Stomach smooth muscle (tissue), 2 donors: ENCODE measurements at regions not wholly inside any gene's neighbourhood (a gene's known extent, or its start where the extent isn't known, plus 50 kb on each side); places are given as distances from the start of the nearest gene placed in this dataset.
"Not testable (repeated sequence)": the region's sequence is repeated elsewhere in the genome, so short reads cannot be mapped to it uniquely, and the experiment has no call there.

Experiments used
- H3K27ac ChIP-seq: one replicate; pipeline ENCODE4 v1.7.0; 2013; ENCODE audit warnings: mild to moderate bottlenecking, low read length, inconsistent platforms
- H3K27me3 ChIP-seq, 2 donors: one replicate each; pipeline ENCODE4 v1.7.0; 2013; ENCODE audit warnings: low read length in 2 of 2; ENCODE audit not compliant: insufficient read depth in 2 of 2, control insufficient read depth in 1 of 2
- H3K36me3 ChIP-seq, 2 donors: one replicate each; pipeline ENCODE4 v1.7.0; 2013; ENCODE audit warnings: low read length in 2 of 2; ENCODE audit not compliant: control insufficient read depth in 2 of 2, insufficient read depth in 2 of 2
- H3K4me1 ChIP-seq: one replicate; pipeline ENCODE4 v1.7.0; 2013; ENCODE audit warnings: low read length; ENCODE audit not compliant: control insufficient read depth, insufficient read depth
- H3K4me3 ChIP-seq, 2 donors: one replicate each; pipeline ENCODE4 v1.7.0; 2013; ENCODE audit warnings: low read length in 2 of 2
- H3K9ac ChIP-seq, 2 donors: one replicate each; pipeline ENCODE4 v1.7.0; 2013; ENCODE audit warnings: low read length in 2 of 2, mild to moderate bottlenecking in 1 of 2
- H3K9me3 ChIP-seq, 2 donors: one replicate each; pipeline ENCODE4 v1.7.0; 2013; ENCODE audit warnings: low read length in 2 of 2; ENCODE audit not compliant: control insufficient read depth in 2 of 2
- donor health status: healthy.
- donor health status: Pancreatic carcinoma.

DNA sequence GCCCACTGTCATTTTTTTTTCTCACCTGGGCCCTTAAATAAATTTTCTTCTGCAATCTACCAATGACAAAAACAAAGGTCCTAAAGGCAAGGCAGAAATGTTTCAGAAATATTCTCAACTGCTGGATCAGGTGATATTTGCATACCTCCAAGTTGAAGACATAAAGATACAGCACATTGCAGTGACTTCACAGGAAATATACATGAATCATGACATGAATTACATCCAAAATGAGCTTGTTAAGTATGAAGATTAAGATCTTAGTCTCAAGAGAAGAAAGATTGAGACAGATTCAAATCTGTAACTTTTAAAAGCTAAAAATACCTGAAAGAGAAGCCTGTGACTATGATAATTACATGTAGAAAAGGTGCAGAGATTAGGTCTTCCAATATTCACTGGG, 207.8 kb downstream of the SIPA1L2 start:
- H3K27me3 ChIP-seq, result no peaks in the 10 kb centered on the region
- peaks cover 30 to 38% of the 10 kb centered on the region in 2 donors for H3K36me3 ChIP-seq
- H3K9me3 ChIP-seq, result no peaks in the 10 kb centered on the region
- H3K27ac ChIP-seq, result no peak overlapping the region
- H3K4me3 ChIP-seq, result no peak overlapping the region
- H3K9ac ChIP-seq, result no peak overlapping the region
- no peaks in the 10 kb centered on the region for H3K4me1 ChIP-seq

DNA sequence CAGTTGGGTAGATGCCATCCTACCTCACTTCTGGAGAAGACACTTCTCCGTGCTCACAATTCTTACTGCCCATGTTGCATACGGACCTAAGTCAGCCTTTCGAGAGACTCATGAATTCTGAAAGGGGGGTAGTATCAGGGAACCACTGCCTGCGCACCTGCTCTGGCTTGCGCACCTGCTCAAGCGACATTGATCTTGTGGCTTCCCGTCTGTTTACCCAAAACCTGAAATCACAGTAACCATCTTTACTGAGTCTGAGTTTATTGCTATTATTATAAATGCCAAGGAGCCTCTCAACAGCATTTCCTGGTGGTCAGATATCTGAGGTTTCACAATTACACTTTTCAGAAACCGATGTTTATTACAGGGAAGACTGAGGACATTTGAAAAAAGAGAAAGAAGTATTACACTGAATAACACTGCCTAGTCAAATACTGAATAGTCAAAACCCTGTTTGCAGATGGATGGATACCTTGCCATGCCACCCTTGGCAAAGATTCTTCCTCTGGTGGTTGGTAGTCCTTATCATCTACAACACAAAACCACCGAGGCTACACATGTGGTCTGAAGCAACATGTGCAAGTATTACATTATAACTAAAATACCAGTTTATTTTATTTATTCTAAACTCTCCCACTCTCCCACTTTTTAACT, 208.7 kb downstream of the SIPA1L2 start:
- peaks cover 30 to 41% of the 10 kb centered on the region in 2 donors for H3K36me3 ChIP-seq
- H3K27me3 ChIP-seq, result no peaks in the 10 kb centered on the region
- no peaks in the 10 kb centered on the region for H3K9me3 ChIP-seq
- H3K9ac ChIP-seq, result no peak overlapping the region
- H3K4me1 ChIP-seq, result no peaks in the 10 kb centered on the region
- no peak overlapping the region for H3K4me3 ChIP-seq
- H3K27ac ChIP-seq, result no peak overlapping the region

DNA sequence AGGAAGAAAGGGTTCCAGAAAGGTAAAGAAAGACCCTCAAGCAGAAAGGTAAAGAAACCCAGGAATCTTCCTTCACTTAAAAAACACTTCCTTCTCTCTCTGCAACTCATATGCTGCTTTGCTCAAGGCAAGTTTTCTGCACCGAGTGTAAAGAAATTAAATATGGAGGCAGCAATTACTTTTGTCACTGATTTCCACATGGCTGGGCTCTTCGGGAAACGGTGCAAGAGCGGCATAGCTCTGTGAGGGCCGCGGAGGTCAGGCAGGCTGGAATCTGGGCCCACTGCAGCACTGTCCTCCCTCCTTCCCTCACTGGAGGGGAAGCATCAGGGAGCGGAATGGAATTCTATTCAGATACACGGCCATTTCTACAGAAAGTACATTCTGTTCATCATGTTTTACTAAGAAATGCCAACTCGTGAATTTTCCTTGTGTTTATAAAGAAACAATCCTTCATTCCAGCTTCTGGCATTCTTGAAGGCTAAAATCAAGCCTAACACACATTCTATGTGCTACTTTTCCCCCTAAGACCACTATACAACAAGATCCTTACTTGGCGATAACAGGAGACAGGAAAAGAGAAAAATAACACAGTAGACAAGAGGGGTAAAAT, 212.2 kb downstream of the SIPA1L2 start:
- Histone ChIP-seq H3K27ac (no peak overlapping the region), H3K4me3 (no peak overlapping the region), H3K36me3 (peaks cover 49 to 54% of the 10 kb centered on the region in 2 donors)

DNA sequence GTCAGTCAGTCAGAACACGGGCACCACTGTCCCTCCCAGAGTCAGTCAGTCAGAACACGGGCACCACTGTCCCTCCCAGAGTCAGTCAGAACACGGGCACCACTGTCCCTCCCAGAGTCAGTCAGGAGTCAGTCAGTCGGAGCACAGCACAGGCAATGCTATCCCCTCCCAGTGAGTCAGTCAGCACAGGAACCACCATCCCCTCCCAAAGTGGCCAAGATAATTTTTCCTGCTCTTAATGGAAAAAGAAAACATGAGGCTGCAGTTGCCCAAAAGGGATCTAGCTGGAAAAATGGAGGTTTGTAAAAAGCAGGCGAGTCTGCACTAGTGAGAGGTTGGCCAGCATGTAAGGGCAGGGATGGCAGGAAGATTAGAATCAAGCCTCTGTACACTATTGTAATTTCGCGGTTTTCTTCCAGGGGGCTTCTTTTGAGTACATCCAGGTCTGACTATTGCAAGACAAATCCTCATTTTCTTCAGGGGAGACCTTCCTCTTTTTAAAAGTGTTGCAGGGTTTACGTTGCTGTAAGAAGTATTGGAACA, 213.8 kb downstream of the SIPA1L2 start:
- no peak overlapping the region for H3K9ac ChIP-seq
- no peaks in the 10 kb centered on the region for H3K9me3 ChIP-seq
- H3K27me3 ChIP-seq, result no peaks in the 10 kb centered on the region
- no peaks in the 10 kb centered on the region for H3K4me1 ChIP-seq
- H3K36me3 ChIP-seq, result peaks cover 41 to 48% of the 10 kb centered on the region in 2 donors
- no peak overlapping the region for H3K4me3 ChIP-seq
- no peak overlapping the region for H3K27ac ChIP-seq

More for the DNA sequence above, 212.2 kb downstream of the SIPA1L2 start:
- H3K4me1 ChIP-seq, result no peaks in the 10 kb centered on the region
- no peak overlapping the region for H3K9ac ChIP-seq
- no peaks in the 10 kb centered on the region for H3K9me3 ChIP-seq
- no peaks in the 10 kb centered on the region for H3K27me3 ChIP-seq

DNA sequence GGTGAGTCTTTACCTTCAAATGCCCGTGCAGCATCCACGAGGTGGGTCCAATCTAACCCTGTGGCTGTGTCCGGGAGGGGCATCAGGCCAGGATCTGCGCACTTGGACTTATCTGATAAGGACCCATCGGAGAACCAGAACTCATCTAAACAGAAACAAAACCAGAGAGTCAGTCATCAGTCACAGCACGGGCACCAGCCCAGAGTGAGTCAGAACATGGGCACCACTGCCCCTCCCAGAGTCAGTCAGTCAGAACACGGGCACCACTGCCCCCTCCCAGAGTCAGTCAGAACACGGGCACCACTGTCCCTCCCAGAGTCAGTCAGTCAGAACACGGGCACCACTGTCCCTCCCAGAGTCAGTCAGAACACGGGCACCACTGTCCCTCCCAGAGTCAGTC, 214.5 kb downstream of the SIPA1L2 start:
- not testable (repeated sequence) for H3K27ac ChIP-seq, H3K4me3 ChIP-seq, H3K27me3 ChIP-seq, H3K9ac ChIP-seq, H3K4me1 ChIP-seq, H3K9me3 ChIP-seq
- peaks cover 41 to 50% of the 10 kb centered on the region in 2 donors for H3K36me3 ChIP-seq

DNA sequence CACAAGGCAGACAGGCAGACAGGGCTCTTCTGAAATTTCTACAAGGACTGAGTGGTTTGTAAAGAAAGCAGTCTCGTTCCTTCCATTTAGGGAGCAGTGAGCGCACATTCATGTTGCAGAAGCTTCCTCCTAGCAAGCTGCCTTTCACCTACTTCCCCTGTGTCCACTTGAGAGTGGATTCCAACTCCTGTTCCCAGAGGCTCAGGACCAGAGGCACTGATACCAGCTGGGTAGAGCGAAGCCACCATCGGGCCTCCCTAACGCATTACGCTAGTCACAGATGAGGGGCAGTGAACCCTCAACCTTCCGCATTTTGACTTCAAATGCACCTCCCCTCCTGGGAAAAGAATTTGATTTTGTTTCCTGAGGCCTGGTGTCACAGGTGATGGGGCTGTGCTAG, 215.8 kb downstream of the SIPA1L2 start:
- Histone ChIP-seq H3K27ac (no peak overlapping the region), H3K9ac (no peak overlapping the region), H3K4me1 (no peaks in the 10 kb centered on the region), H3K9me3 (peaks cover 3 to 5% of the 10 kb centered on the region in 2 donors), H3K27me3 (no peaks in the 10 kb centered on the region), H3K4me3 (no peak overlapping the region), H3K36me3 (peaks cover 42 to 50% of the 10 kb centered on the region in 2 donors)

DNA sequence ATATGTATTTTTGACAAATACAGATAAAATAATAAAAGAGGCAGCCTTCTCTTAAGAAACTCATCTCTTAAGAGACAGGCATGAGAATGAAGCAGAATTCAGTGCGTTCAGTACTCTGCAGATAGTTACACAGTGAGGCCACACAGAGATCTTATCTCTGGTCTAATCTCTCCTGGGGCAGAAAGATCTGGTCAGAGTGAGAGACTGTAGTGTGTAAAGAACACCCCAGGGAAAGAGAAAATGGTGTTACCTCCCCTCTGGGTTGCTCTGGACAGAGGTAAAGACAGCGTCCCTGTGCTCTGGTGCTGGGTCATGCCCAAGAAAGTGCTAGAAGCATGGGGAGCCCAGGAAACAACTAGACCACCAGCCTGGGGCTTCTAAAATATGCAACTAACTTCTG, 216.3 kb downstream of the SIPA1L2 start:
- peaks cover 3 to 5% of the 10 kb centered on the region in 2 donors for H3K9me3 ChIP-seq
- H3K9ac ChIP-seq, result no peak overlapping the region
- no peaks in the 10 kb centered on the region for H3K4me1 ChIP-seq
- no peak overlapping the region for H3K27ac ChIP-seq
- H3K36me3 ChIP-seq, result peaks cover 40 to 50% of the 10 kb centered on the region in 2 donors
- H3K27me3 ChIP-seq, result no peaks in the 10 kb centered on the region
- H3K4me3 ChIP-seq, result no peak overlapping the region

DNA sequence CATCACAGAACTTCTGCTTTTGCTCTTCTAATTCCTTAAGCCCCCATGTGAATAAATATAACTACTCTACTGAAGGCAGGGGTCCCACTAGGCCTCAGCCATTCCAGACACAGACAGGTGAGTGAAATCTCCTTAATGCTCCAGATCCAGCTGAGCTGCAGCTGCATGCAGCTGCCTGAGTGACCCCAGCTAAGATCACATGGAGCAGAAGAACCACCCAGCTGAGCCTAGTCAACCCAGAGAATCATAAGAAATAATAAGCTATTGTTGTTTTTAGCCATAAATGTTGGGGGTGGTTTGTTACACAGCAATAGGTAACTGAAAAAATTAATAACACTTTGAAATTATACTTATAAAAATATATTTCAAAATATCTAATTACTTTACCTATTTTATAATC, 220.3 kb downstream of the SIPA1L2 start:
- H3K36me3 ChIP-seq, result peaks cover 22 to 36% of the 10 kb centered on the region in 2 donors
- no peak overlapping the region for H3K4me3 ChIP-seq
- peaks cover 3 to 5% of the 10 kb centered on the region in 2 donors for H3K9me3 ChIP-seq
- H3K4me1 ChIP-seq, result no peaks in the 10 kb centered on the region
- no peak overlapping the region for H3K27ac ChIP-seq
- H3K9ac ChIP-seq, result no peak overlapping the region
- H3K27me3 ChIP-seq, result no peaks in the 10 kb centered on the region

DNA sequence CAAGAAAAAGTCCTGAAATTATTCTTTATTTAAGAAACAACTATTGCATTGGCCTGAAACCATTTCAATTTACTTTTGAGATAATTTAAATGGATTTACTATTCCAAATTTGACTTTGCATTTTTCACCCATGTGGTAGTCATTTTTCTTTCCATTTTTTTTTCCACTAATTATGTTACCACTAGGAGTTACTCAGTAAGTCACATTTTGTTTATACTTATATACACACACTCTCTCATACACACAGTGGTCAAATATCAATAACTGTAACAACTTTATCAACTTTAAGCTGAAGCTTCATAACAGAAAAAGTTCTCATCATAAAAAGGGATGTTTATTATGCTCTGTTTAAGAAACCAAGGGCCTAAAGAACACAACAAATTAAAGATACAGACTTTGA, 222.8 kb downstream of the SIPA1L2 start:
- no peaks in the 10 kb centered on the region for H3K4me1 ChIP-seq
- peaks cover 3 to 5% of the 10 kb centered on the region in 2 donors for H3K9me3 ChIP-seq
- no peak overlapping the region for H3K27ac ChIP-seq
- H3K9ac ChIP-seq, result no peak overlapping the region
- no peak overlapping the region for H3K4me3 ChIP-seq
- no peaks in the 10 kb centered on the region for H3K27me3 ChIP-seq
- H3K36me3 ChIP-seq, result peaks cover 27 to 31% of the 10 kb centered on the region in 2 donors

DNA sequence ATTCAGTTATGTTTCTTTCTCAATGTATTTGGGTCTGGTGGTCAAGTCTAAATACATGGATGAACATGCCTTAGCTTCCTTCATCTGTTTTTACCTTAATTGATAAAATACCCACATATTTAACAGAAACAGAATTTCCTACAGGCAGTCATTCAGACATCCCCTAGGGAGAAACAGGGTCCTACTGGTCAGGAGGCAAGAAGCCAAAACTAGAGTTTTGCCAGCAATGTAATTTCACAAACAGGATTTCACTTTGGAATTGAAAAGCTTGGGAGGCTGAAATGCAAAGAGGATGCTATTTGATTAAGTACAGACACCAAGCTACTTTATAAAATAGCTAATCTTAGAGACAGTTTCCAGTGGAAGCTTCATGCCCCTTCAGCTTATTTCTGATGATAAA, 224.2 kb downstream of the SIPA1L2 start:
- Histone ChIP-seq H3K9ac (no peak overlapping the region), H3K4me3 (no peak overlapping the region), H3K9me3 (peaks cover 3 to 5% of the 10 kb centered on the region in 2 donors), H3K36me3 (peaks cover 35 to 39% of the 10 kb centered on the region in 2 donors), H3K27ac (no peak overlapping the region), H3K27me3 (no peaks in the 10 kb centered on the region), H3K4me1 (no peaks in the 10 kb centered on the region)
